ENCODE measurements at regions not wholly inside any gene's neighbourhood (a gene's known extent, or its start where the extent isn't known, plus 50 kb on each side); places are given as distances from the start of the nearest gene placed in this dataset.

DNA sequence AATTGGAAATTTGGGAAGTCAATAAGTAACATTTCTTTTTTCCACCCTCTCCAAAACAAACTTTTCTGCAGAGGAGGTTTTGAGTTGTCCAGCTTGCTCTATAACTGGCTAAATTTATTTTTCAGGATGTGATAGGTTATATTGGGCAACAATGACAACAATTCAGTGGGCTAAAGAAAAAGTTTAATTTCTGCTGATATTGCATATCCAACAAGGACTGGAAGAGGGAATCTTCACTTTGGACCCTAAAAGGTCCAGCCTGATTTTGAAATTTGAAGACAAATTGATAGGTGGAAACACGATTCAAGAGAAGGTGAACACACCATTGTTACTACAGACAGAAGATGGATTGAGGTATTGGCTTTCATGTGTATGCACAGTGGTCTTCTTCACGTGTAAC lies 393.1 kb downstream of the BRINP1 start:
- no peak for DNase-seq

DNA sequence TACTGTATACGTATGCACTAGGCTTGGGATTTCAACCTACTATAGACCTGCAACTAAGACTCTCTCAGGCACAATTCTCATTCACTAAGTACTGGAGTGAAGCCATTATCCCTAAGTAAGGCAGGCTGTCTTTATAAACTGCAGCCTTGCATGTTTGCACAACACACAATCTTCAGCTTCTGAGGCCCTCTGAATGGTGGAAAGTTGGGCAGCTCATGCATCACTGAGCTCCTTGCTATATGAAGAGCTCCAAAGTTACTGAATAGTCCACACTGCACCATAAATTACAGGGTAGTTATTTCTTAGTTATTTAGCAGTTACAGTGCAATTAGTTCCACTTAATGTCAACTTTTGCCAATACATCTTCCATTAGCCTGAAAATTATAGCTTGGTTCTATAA lies 384.6 kb downstream of the BRINP1 start:
- no peak for DNase-seq

DNA sequence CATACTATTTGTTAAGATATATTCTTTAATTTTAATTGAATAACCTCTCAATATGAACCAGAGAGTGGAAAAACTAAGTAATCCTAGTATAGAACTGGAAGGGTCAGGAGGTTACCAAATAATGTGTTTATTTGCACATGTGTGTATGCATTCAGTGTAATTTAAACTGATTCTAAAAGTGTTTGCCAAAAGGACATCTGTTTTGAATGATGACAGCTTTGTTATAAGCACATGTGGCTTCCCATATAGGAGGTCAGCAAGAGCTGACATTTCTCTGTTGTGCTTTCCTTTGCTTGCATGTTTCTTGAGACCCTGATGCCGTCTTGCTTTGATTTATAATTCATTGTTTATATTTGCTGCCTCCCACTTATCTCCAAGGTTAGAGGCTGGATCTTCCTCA lies 383.4 kb downstream of the BRINP1 start:
- DNase-seq = no peak

DNA sequence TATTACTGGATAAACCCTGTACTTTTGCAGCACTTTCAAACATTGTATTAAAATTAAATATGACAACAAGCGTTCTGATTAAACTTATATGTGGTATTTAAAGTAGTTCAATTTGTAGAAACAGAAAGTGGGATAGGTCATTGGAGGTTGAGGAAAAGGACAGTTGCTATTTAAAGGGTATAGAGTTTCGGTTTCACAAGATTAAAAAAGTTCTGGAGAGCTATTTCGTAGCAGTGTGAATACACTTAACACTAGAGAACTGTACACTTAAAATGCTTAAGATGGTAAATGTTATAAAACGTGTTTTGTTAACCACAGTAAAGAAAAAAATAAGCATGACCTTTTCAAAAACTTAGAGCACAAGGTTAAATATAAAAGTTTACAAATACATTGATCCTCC lies 382.1 kb downstream of the BRINP1 start:
- no peak for DNase-seq

DNA sequence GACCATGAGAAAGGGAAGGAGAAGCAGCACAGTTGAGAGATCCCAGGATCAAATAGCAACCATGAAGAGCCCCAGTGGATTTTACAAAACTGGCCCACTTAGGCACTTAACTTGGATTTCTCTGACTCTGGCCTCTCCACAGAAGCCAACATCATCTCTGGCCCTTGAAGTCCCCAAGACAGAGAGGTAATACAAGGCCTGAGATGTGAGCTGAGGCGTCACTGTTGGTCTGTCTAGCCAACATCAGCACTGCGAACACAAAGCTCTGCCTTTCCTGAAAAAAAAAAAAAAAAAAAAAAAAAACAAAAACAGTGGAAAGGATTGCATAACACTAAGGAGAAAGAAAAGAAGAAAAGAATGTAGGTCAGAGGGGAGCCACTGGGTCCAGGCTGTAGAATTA lies 378.3 kb downstream of the BRINP1 start:
- no peak for DNase-seq

DNA sequence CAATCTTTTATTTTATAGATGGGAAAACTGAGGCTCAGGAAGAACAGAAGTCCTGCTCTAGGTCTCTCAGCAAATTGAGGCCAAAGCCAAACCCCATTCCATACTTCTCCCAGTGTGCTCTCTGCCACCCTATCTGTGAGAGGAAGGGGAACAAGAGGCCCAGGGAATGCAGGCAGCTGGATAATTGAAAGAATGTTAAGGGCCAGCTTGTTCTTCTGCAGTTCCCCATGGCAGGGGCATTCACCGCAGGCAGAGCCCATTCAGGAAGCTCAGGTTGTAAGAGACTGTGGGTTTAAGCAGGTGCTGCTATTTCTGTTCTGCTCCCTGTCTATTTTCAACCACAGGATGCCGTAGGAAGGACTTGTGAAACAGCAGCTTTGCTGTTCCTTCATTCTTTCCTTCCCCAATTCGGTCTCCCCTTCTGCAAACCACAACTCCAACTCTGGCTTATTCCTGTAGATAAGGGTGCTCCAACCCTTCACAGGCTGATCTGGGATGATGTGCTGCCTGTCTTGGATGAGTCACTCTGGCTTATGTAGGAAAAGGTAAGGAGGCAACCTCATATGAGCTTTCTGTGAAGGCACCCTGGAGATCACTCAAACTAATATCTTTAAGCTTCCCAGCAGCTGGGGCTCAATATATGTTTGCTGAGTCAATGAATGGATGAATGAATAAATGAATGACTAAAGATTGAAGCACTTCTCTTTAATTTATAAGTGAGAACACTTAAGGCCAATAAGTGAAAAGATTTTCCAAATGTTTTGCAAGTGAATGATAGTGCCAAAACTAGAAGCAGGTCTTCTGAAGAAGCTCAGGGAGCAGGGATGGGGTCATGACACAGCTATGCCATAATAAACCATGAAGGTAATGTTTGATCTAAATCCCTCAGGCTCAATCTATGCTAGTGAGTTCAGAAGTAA lies 377.6 kb downstream of the BRINP1 start:
- no peak for DNase-seq

DNA sequence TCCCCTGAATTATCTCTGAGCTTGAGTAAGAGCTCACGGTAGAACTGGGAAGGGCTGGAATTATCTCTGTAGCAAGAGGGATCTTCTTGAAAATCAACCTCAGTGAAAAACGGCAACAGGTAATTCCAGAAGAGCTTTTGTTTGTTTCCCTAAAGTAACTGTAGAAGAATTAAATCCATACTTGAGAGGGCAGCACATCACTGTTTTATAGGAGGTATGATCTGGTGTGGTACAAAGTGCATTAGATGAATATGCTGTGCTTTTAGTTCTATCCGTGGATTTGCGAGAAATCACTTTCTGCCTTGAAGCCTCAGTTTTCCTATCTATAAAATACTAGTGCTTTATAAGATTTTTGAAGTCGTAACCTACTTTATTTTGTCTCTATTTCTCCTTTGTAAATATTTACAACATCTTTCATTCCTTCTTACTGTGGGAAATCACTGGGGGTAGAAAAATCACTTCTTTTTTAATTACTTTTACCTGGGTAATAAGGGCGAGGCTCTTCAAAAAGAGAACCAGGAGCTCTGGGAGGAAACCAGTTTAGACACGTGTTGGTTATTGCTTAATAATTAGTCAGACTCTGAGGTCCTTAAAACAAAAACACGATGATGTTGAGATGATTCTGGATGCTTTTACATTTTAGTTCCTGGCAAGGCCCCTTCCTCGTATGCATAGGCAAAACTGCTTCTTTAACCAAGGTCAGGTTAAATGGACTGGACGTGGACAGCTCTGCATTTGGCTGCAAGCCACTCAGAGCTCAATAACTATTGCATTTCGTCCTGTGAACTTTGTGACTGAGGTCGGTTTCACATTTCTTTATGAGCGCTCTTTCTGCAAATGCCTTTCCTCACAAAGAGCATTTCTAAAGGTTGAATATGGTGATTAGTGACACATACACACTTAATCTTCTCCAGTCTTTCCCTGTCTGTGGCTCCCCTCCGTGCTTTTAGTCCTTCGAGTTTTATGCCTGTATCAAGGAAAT lies 376.1 kb downstream of the BRINP1 start:
- DNase-seq = no peak

DNA sequence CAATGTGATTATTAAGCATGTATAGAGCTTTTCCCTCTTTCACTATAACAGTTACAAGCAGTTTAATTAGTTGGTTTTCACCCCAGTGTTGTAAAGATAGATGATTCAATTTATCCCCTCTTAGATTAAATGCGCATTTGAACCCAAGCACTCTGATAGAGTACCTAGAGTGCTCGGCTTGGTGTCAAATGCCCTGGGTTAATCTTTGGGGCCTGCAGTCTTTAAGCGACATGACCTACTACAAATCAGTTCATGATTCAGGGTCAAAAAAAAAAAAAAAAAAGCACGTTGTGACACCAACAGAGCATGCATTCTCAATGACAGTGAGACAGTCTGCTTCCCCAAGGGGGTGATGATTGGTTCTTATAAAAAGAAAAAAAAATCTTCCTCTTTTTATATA lies 375.3 kb downstream of the BRINP1 start:
- no peak for DNase-seq

DNA sequence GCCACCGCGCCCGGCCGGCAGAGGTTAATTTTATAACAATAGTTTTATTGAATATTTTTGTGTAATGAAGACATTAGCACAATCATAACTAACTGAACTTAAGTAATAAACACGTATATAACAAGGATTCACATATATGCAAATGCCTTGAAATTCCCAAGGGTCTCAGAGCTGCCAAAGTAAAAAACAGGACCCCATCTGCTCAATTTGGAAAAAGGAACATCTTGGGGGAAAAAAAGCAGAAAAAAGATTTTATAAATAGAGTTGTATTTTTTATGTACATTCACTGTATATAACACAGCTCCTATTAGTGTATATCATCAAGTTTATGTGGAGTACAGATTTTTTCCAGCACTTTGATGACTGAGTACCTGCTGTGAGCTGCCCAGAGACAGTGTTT lies 366.7 kb downstream of the BRINP1 start:
- DNase-seq = no peak

DNA sequence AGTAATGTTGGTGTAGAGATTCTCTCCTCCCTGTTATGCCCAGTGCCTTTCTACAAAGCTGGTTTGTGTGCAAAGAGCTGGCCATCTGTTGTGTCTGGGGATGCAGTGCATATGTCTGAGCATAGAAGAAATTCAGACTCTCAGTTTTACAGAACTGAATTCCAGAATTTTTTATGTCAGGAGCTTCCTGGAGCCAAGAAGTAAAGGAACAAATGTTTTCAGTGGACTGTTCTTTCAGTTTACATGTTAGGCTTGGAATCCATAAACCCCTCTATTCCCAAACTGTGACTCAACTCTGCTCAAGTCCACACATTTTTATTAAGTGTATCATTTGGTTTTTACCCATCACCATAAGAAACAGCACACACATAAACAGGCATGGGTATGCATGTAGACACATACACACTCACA lies 366.0 kb downstream of the BRINP1 start:
- no peak for DNase-seq

DNA sequence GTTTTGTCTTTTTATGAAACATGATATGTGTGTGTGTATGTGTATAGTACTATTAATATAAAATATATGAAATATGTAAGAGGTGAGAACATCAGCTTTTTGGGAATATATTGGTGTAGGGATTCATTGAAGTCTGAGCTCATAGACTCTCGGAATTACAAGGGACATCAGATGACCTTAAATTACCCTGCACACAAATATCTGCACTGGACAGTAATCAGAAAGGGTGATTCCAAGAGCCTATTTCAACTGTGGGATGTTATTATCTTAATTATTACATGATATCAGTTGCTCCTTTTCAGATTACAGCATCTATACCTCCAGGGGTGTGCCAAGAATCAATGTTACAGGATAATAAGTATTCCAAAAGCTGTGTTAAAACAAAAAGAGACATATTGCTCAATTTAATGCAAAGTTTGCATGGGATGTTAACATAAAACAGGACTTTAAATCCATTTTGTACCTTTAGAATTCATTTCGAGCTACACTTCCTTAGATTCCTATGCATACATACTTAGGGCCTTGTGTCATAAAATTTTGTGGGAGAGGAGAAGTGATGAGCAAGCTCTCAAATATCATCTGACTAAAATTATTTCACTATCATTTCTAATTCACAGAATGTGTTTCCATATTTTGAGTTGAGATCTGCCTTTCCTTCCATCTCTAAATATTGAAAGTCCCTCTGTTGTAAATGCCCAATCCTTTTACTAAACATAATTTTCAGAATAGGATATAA lies 365.2 kb downstream of the BRINP1 start:
- DNase-seq = no peak

DNA sequence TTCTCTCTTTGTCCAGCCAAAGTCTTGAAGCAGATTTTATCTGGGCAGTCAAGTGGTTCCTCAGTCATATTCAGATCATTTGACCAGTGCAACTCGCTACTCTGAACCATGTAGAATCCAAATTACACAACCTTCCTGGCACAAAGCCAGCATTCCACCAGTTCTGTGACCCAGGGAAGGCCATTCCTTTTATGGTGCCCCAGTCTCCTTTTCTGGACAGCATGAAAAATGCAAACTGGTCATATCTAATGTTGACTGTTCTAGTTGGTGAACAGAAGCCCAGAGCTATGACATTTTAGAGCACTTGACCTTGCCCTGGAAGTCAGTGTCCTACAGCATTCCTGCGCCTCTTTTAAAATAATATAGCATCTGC lies 364.6 kb downstream of the BRINP1 start:
- DNase-seq = no peak

DNA sequence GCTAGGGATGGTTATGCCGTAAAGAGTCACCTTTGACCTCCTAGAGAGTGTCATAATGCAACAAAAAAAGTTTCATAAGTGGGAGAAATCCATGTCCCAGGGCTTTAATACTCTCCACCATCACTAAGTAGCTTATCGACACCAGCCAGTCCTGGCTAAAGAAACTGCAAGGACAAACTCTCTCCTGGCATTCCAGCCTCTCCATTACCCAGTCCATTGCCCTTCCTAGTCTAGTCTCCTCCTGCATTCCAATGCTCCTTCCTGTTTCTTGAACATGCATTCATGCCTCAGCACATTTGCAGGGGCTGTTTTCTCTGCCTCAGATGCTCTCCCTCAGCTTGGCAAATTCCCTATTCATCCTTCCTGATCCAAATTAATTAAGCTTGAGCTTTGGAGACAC lies 364.1 kb downstream of the BRINP1 start:
- DNase-seq = no peak

DNA sequence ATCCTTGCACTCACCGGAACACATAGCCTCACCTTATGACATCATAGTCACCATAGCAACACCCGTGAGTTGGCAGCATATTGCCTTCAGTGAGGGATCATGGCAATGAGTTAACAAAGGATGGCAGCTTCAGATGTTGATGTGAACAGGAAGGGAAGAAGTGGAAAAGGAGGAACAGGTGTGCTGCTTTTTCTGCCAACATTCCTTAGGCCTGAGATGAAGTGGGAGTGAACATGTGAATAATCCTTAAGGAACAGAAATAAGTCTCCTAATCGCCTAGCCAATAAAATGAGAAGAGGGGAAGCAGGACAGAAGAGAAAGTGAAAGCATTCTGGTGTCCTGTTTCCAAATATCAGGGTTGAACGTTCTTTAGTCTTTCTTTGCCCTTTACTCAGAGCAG lies 360.0 kb downstream of the BRINP1 start:
- DNase-seq = no peak

DNA sequence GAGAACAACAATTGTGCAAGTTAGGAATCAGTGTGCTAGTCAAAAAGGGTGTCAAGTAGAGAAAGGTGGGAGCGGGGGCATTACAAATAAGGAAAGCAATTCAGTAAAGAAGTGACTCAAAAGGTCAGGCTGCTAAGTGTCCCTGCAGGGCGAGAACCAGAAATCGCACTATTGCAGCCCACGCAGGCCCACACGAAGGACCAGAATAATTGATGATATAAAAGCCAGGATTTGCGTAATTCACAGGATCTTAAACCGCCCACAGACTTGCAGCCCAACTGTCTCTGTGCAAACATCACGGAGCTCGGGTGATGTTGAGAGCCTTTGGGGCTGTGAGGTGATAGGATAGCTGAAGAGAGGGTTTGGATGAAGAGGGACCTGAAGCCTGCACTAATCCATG lies 349.0 kb downstream of the BRINP1 start:
- no peak for DNase-seq

DNA sequence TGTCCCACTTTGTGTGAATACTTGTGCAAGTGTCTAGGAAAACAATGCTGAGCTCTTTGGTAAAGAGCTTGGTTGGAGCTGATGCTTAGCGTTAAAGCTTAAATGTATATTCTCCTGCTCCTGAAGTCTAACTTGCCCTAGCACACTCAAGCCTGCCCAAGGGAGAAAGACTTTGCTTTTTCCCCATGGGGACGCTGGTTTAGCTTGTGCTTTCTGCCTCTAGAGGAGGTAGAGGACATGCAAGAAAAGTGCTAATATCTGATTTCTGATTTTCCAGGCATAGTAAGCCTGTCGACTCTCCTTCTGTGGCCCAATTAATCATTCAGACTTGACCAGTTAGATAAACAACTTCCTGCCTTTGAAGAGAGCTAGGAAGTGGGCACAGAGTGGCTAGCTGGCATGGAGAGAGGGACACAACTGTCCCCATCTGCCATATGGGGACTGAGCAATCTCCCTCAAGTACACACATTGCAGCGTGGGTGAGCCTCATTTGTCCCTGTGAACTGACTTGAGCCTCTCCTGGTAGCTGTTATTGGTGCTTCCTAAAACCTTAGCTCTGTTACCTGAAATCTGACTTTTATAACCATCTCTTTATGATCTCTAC lies 348.4 kb downstream of the BRINP1 start:
- no peak for DNase-seq

DNA sequence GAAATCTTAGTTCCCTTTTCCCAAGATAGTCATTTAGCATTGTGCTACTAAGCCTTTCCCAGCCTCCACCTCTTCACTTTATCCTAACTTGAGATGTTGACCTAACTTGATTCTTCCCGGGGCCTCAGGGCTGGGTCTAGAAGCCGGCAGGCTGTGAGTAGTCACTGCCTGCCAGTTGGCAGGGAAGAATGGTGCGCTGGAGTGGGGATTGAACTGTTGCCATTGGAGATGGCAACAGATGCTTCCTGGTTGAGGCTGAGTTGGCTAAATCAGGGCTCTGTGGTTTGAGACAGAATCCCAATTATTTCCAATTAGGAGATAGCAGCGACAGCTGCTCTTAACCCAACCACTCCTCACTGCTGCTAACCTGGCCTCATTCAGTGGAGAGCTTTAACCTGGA lies 343.1 kb downstream of the BRINP1 start:
- no peak for DNase-seq

DNA sequence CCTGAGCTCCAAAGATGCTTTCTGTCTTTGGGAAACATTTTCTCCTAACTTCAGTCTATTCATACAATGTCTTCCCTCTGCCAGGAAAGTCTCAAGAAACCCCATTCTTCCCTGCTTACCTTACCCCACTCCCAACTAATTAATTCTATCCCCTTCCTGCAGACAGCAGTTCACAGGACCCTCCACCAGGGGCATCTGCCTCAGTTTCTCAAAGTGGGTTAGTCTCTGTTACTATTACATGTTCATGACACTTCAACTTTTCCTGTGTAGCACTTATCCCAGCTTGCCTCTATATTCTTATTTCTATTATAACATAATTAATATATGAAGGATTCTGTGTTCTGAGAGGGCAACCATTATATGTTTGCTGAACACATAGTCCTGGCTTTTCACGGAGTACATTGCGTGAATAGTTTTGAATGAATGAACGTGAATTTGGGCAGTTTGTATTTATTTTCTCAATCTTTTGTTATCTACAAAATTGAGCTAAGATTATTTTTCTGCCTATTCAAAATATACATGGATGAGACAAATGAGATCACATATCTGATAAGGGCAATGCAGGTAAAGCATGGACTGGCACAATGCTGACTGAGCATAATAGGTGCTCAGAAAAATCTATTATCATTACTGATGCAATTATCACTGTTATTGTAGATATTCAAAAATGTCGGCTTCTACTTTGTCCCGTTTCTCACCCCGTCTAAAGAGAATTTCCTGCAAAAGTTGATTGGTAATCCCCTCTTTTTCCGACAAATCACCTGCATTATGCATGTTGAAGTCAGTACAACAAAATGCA lies 341.1 kb downstream of the BRINP1 start:
- DNase-seq = no peak

DNA sequence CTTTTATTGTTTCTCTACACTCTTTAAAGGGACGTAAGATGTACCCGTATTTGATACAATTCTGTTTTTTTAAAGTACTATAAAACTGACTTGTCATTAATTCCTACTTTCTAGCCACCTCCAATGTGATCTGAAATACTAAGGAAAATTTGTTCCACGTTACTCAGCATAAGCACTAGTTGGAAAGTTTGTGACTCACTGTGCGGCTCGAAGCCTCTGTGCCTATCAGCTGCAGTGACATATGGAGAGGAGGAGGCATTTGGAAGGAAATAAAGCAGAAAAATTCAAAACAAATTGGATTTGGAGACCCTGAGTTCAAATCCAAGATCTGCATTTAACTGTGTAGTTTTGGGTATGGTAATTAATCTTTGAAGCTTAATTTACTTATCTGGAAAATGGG lies 339.3 kb downstream of the BRINP1 start:
- DNase-seq = no peak

DNA sequence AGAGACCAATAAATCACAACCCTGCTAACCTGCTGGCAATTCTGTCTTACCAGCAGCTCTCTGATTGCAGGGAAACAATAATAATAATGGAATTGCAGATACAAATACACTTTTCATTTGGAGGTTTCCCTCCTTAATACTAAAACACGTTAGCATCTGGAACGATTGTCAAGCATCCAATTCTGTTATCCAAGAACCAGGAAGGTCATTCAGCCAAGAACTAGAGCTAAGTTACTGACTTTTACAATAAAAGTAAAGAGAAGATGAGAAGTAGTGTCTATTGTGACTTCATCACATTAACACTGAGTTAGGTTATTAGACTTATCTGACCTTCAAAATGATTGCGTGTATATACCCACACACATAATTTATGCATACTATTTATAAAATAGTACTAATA lies 335.6 kb downstream of the BRINP1 start:
- DNase-seq = no peak

DNA sequence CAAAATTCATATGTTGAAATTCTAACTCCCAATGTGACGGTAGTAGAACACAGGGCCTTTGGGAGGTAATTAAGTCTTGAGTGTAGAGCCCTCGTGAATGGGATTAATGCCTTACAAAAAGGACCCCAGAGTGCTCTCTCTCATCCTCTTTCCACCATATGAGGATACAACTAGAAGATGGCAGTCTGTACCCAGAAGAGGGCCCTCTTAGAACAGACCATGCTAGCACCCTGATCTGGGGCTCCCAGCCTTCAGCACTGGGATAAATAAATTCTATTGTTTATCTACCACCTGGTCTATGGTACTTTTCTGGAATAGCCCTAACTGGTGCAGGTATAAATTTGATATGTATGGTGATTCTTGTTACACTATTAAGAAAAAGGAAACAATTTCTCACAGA lies 332.3 kb downstream of the BRINP1 start:
- DNase-seq = no peak

DNA sequence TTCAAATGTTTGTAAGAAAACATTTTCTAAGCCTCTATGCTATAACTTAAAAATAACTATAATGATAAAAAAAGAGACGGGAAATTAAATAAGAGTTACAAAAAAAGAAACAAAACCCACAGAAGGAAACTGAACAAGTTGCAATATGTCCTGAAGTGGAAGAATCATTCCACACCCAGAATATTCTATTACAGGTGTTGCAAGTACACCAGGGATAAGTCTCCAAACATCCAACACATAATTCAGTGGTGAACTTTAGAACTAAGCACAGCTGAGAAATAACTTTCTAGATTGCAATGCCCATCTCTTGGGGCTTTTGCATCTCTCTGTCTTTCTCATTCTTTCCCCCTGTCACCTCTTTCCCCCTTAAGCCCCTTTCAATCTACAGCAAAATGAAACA lies 325.2 kb downstream of the BRINP1 start:
- DNase-seq = no peak
